ENCODE measurements at regions not wholly inside any gene's neighbourhood (a gene's known extent, or its start where the extent isn't known, plus 50 kb on each side); places are given as distances from the start of the nearest gene placed in this dataset.
"Not testable (repeated sequence)": the region's sequence is repeated elsewhere in the genome, so short reads cannot be mapped to it uniquely, and the experiment has no call there.

GRCh38 chr5:171726819-171727218, 58.8 kb upstream of the SMIM23 start:
- not testable (repeated sequence) for H3K4me1 ChIP-seq (ENCODE audit: control insufficient read depth in 3 of 3, insufficient read depth in 2 of 3, low read depth in 1 of 3, low read length in 2 of 3); H3K36me3 ChIP-seq (ENCODE audit: control insufficient read depth in 3 of 3, insufficient read depth in 2 of 3, low read depth in 1 of 3, low read length in 3 of 3); H3K27ac ChIP-seq (ENCODE audit: low read depth in 1 of 3, low read length in 2 of 3); FAIRE-seq; H3K4me3 ChIP-seq (ENCODE audit: low read depth in 1 of 3, low read length in 3 of 3); DNase-seq; H3K27me3 ChIP-seq (ENCODE audit: control insufficient read depth in 3 of 3, insufficient read depth in 3 of 3, low read length in 3 of 3)
- WGBS, 3 donors = 91 to 96% (median 96%) methylated on average over 2 of the region's 2 CpGs
- peaks cover 0 to 11% of the 10 kb centered on the region in 2 donors for H3K9me3 ChIP-seq (ENCODE audit: control insufficient read depth in 2 of 2, insufficient read depth in 1 of 2, low read depth in 1 of 2, low read length in 1 of 2)

GRCh38 chr5:171728686-171729085, 56.9 kb upstream of the SMIM23 start:
- no peak overlapping the region for H3K4me3 ChIP-seq (ENCODE audit: low read depth in 1 of 3, low read length in 3 of 3)
- H3K36me3 ChIP-seq (ENCODE audit: control insufficient read depth in 3 of 3, insufficient read depth in 2 of 3, low read depth in 1 of 3, low read length in 3 of 3) = no peaks in the 10 kb centered on the region
- H3K4me1 ChIP-seq (ENCODE audit: control insufficient read depth in 3 of 3, insufficient read depth in 2 of 3, low read depth in 1 of 3, low read length in 2 of 3) = no peaks in the 10 kb centered on the region
- no peak overlapping the region for H3K27ac ChIP-seq (ENCODE audit: low read depth in 1 of 3, low read length in 2 of 3)
- WGBS, 3 donors = 67 to 73% (median 72%) methylated on average over 1 of the region's 1 CpG
- H3K27me3 ChIP-seq (ENCODE audit: control insufficient read depth in 3 of 3, insufficient read depth in 3 of 3, low read length in 3 of 3) = no peaks in the 10 kb centered on the region
- no peak for FAIRE-seq
- H3K9me3 ChIP-seq (ENCODE audit: control insufficient read depth in 2 of 2, insufficient read depth in 1 of 2, low read depth in 1 of 2, low read length in 1 of 2) = peaks cover 0 to 11% of the 10 kb centered on the region in 2 donors
- DNase-seq = no peak

All from small intestine (tissue), 7 donors.